ENCODE measurements at regions not wholly inside any gene's neighbourhood (a gene's known extent, or its start where the extent isn't known, plus 50 kb on each side); places are given as distances from the start of the nearest gene placed in this dataset.

- Histone ChIP-seq H3K9me3 (no peaks in the 10 kb centered on the region), H3K4me3 (no peak overlapping the region), H3K27me3 (no peaks in the 10 kb centered on the region), H3K36me3 (ENCODE audit: low read depth, missing control alignments) (no peaks in the 10 kb centered on the region), H3K27ac (no peak overlapping the region), H3K4me1 (peaks cover 7% of the 10 kb centered on the region)
- no peak for DNase-seq
- TF ChIP-seq, protein P1, sequence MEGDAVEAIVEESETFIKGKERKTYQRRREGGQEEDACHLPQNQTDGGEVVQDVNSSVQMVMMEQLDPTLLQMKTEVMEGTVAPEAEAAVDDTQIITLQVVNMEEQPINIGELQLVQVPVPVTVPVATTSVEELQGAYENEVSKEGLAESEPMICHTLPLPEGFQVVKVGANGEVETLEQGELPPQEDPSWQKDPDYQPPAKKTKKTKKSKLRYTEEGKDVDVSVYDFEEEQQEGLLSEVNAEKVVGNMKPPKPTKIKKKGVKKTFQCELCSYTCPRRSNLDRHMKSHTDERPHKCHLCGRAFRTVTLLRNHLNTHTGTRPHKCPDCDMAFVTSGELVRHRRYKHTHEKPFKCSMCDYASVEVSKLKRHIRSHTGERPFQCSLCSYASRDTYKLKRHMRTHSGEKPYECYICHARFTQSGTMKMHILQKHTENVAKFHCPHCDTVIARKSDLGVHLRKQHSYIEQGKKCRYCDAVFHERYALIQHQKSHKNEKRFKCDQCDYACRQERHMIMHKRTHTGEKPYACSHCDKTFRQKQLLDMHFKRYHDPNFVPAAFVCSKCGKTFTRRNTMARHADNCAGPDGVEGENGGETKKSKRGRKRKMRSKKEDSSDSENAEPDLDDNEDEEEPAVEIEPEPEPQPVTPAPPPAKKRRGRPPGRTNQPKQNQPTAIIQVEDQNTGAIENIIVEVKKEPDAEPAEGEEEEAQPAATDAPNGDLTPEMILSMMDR (IDR thresholded peaks at IDR 0.05), result no peak
- no peak for TF ChIP-seq POLR2A (IDR thresholded peaks at IDR 0.05)
- intact Hi-C loops (cut with DNase I; ENCODE audit: low total_unique reads), result no loop called here
- WGBS, 2 donors, result 91 to 93% methylated on average over 2 of the region's 2 CpGs
Measured at GRCh38 chr18:56172527-56172926, 465.9 kb downstream of the TXNL1 start.

- H3K9me3 ChIP-seq, result no peaks in the 10 kb centered on the region
- H3K36me3 ChIP-seq (ENCODE audit: low read depth, missing control alignments), result no peaks in the 10 kb centered on the region
- intact Hi-C loops (cut with DNase I; ENCODE audit: low total_unique reads), result no loop called here
- 86 to 92% methylated on average over 2 of the region's 2 CpGs for WGBS, 2 donors
- H3K27me3 ChIP-seq, result no peaks in the 10 kb centered on the region
- TF ChIP-seq, protein P1 (IDR thresholded peaks at IDR 0.05), result no peak
- no peak for TF ChIP-seq POLR2A (IDR thresholded peaks at IDR 0.05)
- no peak overlapping the region for H3K4me3 ChIP-seq
- DNase-seq, result no peak
- H3K27ac ChIP-seq, result no peak overlapping the region
- peaks cover 14% of the 10 kb centered on the region for H3K4me1 ChIP-seq
Measured at GRCh38 chr18:56171848-56172247, 466.5 kb downstream of the TXNL1 start.

DNA sequence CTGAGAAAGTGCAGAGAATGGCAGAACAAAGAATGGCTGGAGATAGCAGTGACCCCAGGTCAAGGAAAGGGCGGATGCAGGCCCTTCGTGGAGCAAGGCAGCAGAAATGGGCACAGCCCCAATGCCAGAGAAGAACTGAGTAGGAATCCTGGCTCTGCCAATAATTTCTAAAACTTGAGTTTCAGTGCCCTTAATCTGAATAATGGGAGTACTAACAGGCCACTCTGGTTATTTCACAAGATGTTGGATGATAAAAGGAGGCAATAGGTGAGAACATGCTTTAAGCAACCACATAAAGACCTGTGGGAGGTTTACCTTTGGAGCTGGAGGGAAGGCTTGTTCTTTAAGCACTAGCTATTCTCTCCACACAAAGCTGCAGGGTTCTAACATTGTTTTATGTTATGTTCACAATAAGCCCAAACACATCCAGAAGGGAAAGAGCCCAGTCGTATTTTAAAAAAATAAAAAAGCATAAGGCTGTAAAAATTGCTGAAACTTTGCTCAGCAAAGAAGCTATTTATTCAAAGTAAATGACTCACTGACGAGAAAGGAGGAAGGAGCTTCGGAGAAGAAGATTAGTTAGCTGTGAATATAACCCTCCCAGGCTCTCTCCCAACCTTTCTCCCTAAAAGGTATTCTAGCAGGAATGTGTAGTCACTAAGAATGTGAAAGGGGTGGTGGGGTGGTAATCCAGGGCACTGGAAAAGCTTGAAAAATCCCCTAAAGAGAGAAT, 470.2 kb downstream of the TXNL1 start:
- intact Hi-C loops (cut with DNase I; ENCODE audit: low total_unique reads), result no loop called here
- no peaks in the 10 kb centered on the region for H3K27me3 ChIP-seq
- no peaks in the 10 kb centered on the region for H3K9me3 ChIP-seq
- peak overlapping the region; percentile 26 to 46 for H3K27ac ChIP-seq
- 28% methylated on average over 5 of the region's 5 CpGs for WGBS, 2 donors
- H3K4me1 ChIP-seq, result peaks cover 20% of the 10 kb centered on the region
- peak; percentile 69 for DNase-seq
- TF ChIP-seq, protein P1 (IDR thresholded peaks at IDR 0.05), result no peak
- no peak for TF ChIP-seq POLR2A (IDR thresholded peaks at IDR 0.05)
- no peak overlapping the region for H3K4me3 ChIP-seq
- no peaks in the 10 kb centered on the region for H3K36me3 ChIP-seq (ENCODE audit: low read depth, missing control alignments)

DNA sequence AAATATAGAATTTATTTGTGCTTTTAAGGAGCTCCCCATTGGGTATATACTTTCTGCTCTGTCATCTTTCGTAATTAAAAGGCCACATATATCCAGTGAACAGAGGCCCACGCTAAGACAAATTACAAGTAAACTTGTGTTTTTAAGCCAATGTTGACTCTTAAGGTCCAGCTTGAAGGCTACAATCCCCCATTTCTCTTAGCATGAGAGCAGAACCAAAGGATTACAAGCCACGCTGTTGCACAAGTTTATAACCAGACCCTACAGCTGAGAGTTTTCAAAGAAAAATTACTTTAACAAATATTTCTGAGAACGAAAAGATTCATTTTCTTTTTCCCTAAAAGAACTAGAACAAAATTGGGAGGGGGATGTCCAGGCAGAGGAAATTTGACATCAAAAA, 471.0 kb downstream of the TXNL1 start:
- Histone ChIP-seq H3K4me3 (no peak overlapping the region), H3K9me3 (no peaks in the 10 kb centered on the region), H3K36me3 (ENCODE audit: low read depth, missing control alignments) (no peaks in the 10 kb centered on the region), H3K4me1 (peaks cover 20% of the 10 kb centered on the region), H3K27ac (peak overlapping the region; percentile 26 to 46), H3K27me3 (no peaks in the 10 kb centered on the region)
- intact Hi-C loops (cut with DNase I; ENCODE audit: low total_unique reads), result no loop called here
- 59 to 67% methylated on average over 4 of the region's 4 CpGs for WGBS, 2 donors
- DNase-seq, result no peak
- no peak for TF ChIP-seq POLR2A (IDR thresholded peaks at IDR 0.05)
- TF ChIP-seq, protein P1 (IDR thresholded peaks at IDR 0.05), result no peak

DNA sequence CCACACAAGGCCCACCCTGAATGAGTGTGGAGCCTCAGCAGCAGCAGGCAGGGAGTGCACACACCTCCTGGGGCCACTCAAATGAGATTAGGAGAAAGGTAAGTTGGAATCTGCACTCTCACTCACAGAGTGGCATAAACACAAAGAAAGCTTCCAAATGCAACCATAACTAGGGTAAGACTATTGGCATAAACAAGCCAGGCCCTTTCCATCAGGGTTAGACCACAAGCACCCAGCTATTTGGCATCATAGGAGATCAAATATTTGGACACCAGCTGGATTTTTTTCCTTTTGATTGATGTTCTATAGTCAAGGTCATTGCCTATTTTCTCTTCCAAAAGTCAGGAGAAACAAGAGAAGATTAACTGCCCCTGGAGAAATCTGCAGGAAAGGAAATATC, 471.5 kb downstream of the TXNL1 start:
- H3K9me3 ChIP-seq, result no peaks in the 10 kb centered on the region
- H3K4me1 ChIP-seq, result peaks cover 20% of the 10 kb centered on the region
- H3K27ac ChIP-seq, result peak overlapping the region; percentile 26 to 46
- H3K36me3 ChIP-seq (ENCODE audit: low read depth, missing control alignments), result no peaks in the 10 kb centered on the region
- intact Hi-C loops (cut with DNase I; ENCODE audit: low total_unique reads), result no loop called here
- no peak for DNase-seq
- H3K4me3 ChIP-seq, result no peak overlapping the region
- no peaks in the 10 kb centered on the region for H3K27me3 ChIP-seq
- TF ChIP-seq, protein P1 (IDR thresholded peaks at IDR 0.05), result no peak
- TF ChIP-seq POLR2A (IDR thresholded peaks at IDR 0.05), result no peak
